H9 (cell line): ENCODE measurements at regions not wholly inside any gene's neighbourhood (a gene's known extent, or its start where the extent isn't known, plus 50 kb on each side); places are given as distances from the start of the nearest gene placed in this dataset.

Experiments used
- DNase-seq: peaks from one replicate; pipeline ENCODE4 v3.0.0-alpha.2; 2017
- H2AFZ ChIP-seq: one replicate; pipeline ENCODE4 v1.6.1; 2013; ENCODE audit warnings: mild to moderate bottlenecking, low read length, control low read depth, moderate library complexity
- H2AK5ac ChIP-seq: 2 replicates; pipeline ENCODE4 v1.6.1; 2013; ENCODE audit warnings: low read length, control low read depth, mixed read lengths; ENCODE audit not compliant: insufficient read length
- H2BK120ac ChIP-seq: one replicate; pipeline ENCODE4 v1.6.1; 2013; ENCODE audit warnings: low read depth, mild to moderate bottlenecking, low read length, control low read depth, inconsistent platforms; ENCODE audit not compliant: poor library complexity, severe bottlenecking
- H2BK12ac ChIP-seq: 2 replicates; pipeline ENCODE4 v1.6.1; 2013; ENCODE audit warnings: low read length, control low read depth, mixed read lengths, low read depth; ENCODE audit not compliant: insufficient read length
- H2BK15ac ChIP-seq: 2 replicates; pipeline ENCODE4 v1.6.1; 2013; ENCODE audit warnings: low read depth, low read length, control low read depth
- H2BK20ac ChIP-seq: one replicate; pipeline ENCODE4 v1.6.1; 2013; ENCODE audit warnings: low read depth, mild to moderate bottlenecking, low read length, control low read depth, inconsistent platforms; ENCODE audit not compliant: poor library complexity, severe bottlenecking
- H2BK5ac ChIP-seq: 2 replicates; pipeline ENCODE4 v1.6.1; 2013; ENCODE audit warnings: low read length, control low read depth, mixed read lengths; ENCODE audit not compliant: insufficient read length
- H3K14ac ChIP-seq: 2 replicates; pipeline ENCODE4 v1.6.1; 2013; ENCODE audit warnings: low read length, control low read depth; ENCODE audit not compliant: insufficient read depth
- H3K18ac ChIP-seq: 2 replicates; pipeline ENCODE4 v1.6.1; 2013; ENCODE audit warnings: low read depth, mild to moderate bottlenecking, mixed read lengths, low read length, control low read depth; ENCODE audit not compliant: insufficient read length
- H3K23ac ChIP-seq: 2 replicates; pipeline ENCODE4 v1.6.1; 2013; ENCODE audit warnings: low read length, control low read depth, mixed read lengths, low read depth; ENCODE audit not compliant: insufficient read length
- H3K23me2 ChIP-seq: 2 replicates; pipeline ENCODE4 v1.6.1; 2013; ENCODE audit warnings: low read depth, mild to moderate bottlenecking, mixed read lengths, low read length, control low read depth; ENCODE audit not compliant: insufficient read length, poor library complexity, severe bottlenecking
- H3K27ac ChIP-seq: 2 replicates; pipeline ENCODE4 v1.5.1; 2013; ENCODE audit warnings: low read length, control low read depth, mixed read lengths, low read depth; ENCODE audit not compliant: insufficient read length
- H3K27me3 ChIP-seq: 2 replicates; pipeline ENCODE4 v1.6.1; 2013; ENCODE audit warnings: low read length, control low read depth, inconsistent platforms; ENCODE audit not compliant: insufficient read depth
- H3K4ac ChIP-seq: 2 replicates; pipeline ENCODE4 v1.6.1; 2013; ENCODE audit warnings: low read depth, mild to moderate bottlenecking, control low read depth, inconsistent platforms, low read length, moderate library complexity
- H3K4me1 ChIP-seq: 2 replicates; pipeline ENCODE4 v1.6.1; 2013; ENCODE audit warnings: low read length, control low read depth, inconsistent platforms; ENCODE audit not compliant: insufficient read depth
- H3K4me2 ChIP-seq: 2 replicates; pipeline ENCODE4 v1.6.1; 2013; ENCODE audit warnings: low read length, control low read depth, mixed read lengths; ENCODE audit not compliant: insufficient read length, insufficient read depth
- H3K56ac ChIP-seq: 2 replicates; pipeline ENCODE4 v1.6.1; 2013; ENCODE audit warnings: low read depth, mild to moderate bottlenecking, mixed read lengths, low read length, control low read depth; ENCODE audit not compliant: insufficient read length
- H3K79me1 ChIP-seq: 2 replicates; pipeline ENCODE4 v1.6.1; 2013; ENCODE audit warnings: low read depth, mild to moderate bottlenecking, moderate library complexity, low read length, control low read depth, inconsistent platforms; ENCODE audit not compliant: insufficient read depth, poor library complexity, severe bottlenecking
- H3K79me2 ChIP-seq: 2 replicates; pipeline ENCODE4 v1.6.1; 2013; ENCODE audit warnings: low read length, control low read depth, inconsistent platforms; ENCODE audit not compliant: insufficient read depth
- H3K9ac ChIP-seq: 2 replicates; pipeline ENCODE4 v1.6.1; 2013; ENCODE audit warnings: low read length, control low read depth, mixed read lengths; ENCODE audit not compliant: insufficient read length; ENCODE audit errors: extremely low read depth
- H3K9me3 ChIP-seq: one replicate; pipeline ENCODE4 v1.6.1; 2013; ENCODE audit warnings: low read depth, low read length, inconsistent platforms; ENCODE audit not compliant: control insufficient read depth
- H3T11ph ChIP-seq: one replicate; pipeline ENCODE4 v1.6.1; 2013; ENCODE audit warnings: mild to moderate bottlenecking, low read length, control low read depth, inconsistent platforms
- H4K20me1 ChIP-seq: one replicate; pipeline ENCODE4 v1.6.1; 2013; ENCODE audit not compliant: control insufficient read depth, insufficient read length, insufficient read depth
- H4K5ac ChIP-seq: 2 replicates; pipeline ENCODE4 v1.6.1; 2013; ENCODE audit warnings: low read depth, mild to moderate bottlenecking, mixed read lengths, low read length, control low read depth; ENCODE audit not compliant: insufficient read length
- H4K8ac ChIP-seq: replicated peaks from 2 replicates; pipeline ENCODE4 v1.6.1; 2013; ENCODE audit warnings: low read length, control low read depth, mixed read lengths, low read depth; ENCODE audit not compliant: insufficient read length
- H4K91ac ChIP-seq: 2 replicates; pipeline ENCODE4 v1.6.1; 2013; ENCODE audit warnings: low read depth, mild to moderate bottlenecking, moderate library complexity, mixed read lengths, low read length, control low read depth; ENCODE audit not compliant: insufficient read length
- H3K27ac Mint-ChIP-seq, 3 experiments: 2 replicates in 2 of 3; 3 replicates in 1 of 3; pipeline ENCODE4 v1.8.0; 2020 to 2021; ENCODE audit warnings: mixed read lengths in 3 of 3, mild to moderate bottlenecking in 1 of 3, moderate library complexity in 1 of 3
- H3K27me3 Mint-ChIP-seq: 2 replicates; pipeline ENCODE4 v1.8.0; 2021; ENCODE audit warnings: low read depth, mild to moderate bottlenecking, moderate library complexity, mixed read lengths
- H3K36me3 Mint-ChIP-seq, 3 experiments: 2 replicates in 2 of 3; 3 replicates in 1 of 3; pipeline ENCODE4 v1.8.0; 2020 to 2021; ENCODE audit warnings: low read depth in 3 of 3, mixed read lengths in 3 of 3; ENCODE audit not compliant: insufficient read depth in 1 of 3
- H3K4me1 Mint-ChIP-seq, 2 experiments: 2 replicates each; pipeline ENCODE4 v1.8.0; 2020; ENCODE audit warnings: mixed read lengths in 2 of 2
- H3K4me3 Mint-ChIP-seq, 2 experiments: 2 replicates in 1 of 2; 3 replicates in 1 of 2; pipeline ENCODE4 v1.8.0; 2020 to 2021; ENCODE audit warnings: mild to moderate bottlenecking in 2 of 2, mixed read lengths in 2 of 2, moderate library complexity in 1 of 2
- H3K9me3 Mint-ChIP-seq, 2 experiments: 2 replicates in 1 of 2; 3 replicates in 1 of 2; pipeline ENCODE4 v1.8.0; 2020; ENCODE audit warnings: mild to moderate bottlenecking in 2 of 2, mixed read lengths in 2 of 2, moderate library complexity in 1 of 2
- WGBS: extraction: QIAGEN DNeasy Blood & Tissue Kit; methylation state at CpG from one replicate; pipeline ENCODE4 v1.1.7; 2013; ENCODE audit warnings: missing lambda C conversion rate, low lambda C conversion rate, mixed read lengths; ENCODE audit not compliant: insufficient read length; ENCODE audit errors: extremely low coverage; 5-methylcytosine and 5-hydroxymethylcytosine counted together
- TF ChIP-seq, protein P1 (sequence below): fragments of 200-600 bp; sonication (generic); conservative IDR thresholded peaks from 3 replicates; pipeline ENCODE4 v1.8.0; 2021; ENCODE audit warnings: antibody characterized with exemption, mild to moderate bottlenecking

DNA sequence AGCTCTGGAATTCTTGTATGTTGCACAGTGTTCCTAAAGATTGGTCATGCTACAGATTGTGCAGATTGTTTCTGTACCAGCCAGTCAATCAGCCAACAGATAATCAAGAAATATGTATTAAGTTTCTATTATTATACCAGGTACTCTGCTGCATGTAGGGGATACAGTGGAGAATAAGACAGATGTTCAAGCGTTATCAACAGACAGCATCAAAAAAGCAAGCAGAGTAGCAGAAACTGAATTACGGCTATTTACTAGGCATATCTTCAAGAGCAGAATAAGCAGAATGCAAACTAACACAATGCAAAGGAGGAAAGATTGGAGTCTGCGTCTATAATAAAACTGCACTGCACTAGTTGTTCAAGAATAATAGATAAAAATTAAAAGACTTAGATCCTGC lies 278.6 kb downstream of the ETS1 start:
- no peak overlapping the region for H3K56ac ChIP-seq
- DNase-seq: no peak
- H3K79me1 ChIP-seq: no peaks in the 10 kb centered on the region
- H3K4me1 ChIP-seq: no peaks in the 10 kb centered on the region
- TF ChIP-seq, protein P1, sequence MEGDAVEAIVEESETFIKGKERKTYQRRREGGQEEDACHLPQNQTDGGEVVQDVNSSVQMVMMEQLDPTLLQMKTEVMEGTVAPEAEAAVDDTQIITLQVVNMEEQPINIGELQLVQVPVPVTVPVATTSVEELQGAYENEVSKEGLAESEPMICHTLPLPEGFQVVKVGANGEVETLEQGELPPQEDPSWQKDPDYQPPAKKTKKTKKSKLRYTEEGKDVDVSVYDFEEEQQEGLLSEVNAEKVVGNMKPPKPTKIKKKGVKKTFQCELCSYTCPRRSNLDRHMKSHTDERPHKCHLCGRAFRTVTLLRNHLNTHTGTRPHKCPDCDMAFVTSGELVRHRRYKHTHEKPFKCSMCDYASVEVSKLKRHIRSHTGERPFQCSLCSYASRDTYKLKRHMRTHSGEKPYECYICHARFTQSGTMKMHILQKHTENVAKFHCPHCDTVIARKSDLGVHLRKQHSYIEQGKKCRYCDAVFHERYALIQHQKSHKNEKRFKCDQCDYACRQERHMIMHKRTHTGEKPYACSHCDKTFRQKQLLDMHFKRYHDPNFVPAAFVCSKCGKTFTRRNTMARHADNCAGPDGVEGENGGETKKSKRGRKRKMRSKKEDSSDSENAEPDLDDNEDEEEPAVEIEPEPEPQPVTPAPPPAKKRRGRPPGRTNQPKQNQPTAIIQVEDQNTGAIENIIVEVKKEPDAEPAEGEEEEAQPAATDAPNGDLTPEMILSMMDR: no peak
- no peak overlapping the region for H4K91ac ChIP-seq
- H3K18ac ChIP-seq: no peak overlapping the region
- H4K20me1 ChIP-seq: no peaks in the 10 kb centered on the region
- H4K5ac ChIP-seq: no peak overlapping the region
- H3K23me2 ChIP-seq: no peaks in the 10 kb centered on the region
- H2BK12ac ChIP-seq: no peak overlapping the region
- Mint-ChIP-seq H3K27ac (no peak overlapping the region), H3K36me3 (no peaks in the 10 kb centered on the region), H3K9me3 (peaks cover 3 to 4% of the 10 kb centered on the region in 2 experiments; a peak in 1 of 5 replicates), H3K27me3 (no peaks in the 10 kb centered on the region), H3K4me3 (no peak overlapping the region), H3K4me1 (peaks cover 4 to 5% of the 10 kb centered on the region in 2 experiments; a peak in 3 of 4 replicates)
- H3K9me3 ChIP-seq: no peaks in the 10 kb centered on the region
- no peak overlapping the region for H3K23ac ChIP-seq
- H3K4ac ChIP-seq: no peak overlapping the region
- no peak overlapping the region for H3K27ac ChIP-seq
- no peak overlapping the region for H2AFZ ChIP-seq
- no peak overlapping the region for H3K9ac ChIP-seq
- no peak overlapping the region for H2BK20ac ChIP-seq
- H2BK5ac ChIP-seq: no peak overlapping the region
- no peaks in the 10 kb centered on the region for H3K27me3 ChIP-seq
- no peak overlapping the region for H2AK5ac ChIP-seq
- no CpG with 5 or more reads among the region's 3 CpGs for WGBS
- no peak overlapping the region for H3K4me2 ChIP-seq
- no peak overlapping the region for H2BK15ac ChIP-seq
- no peak overlapping the region for H4K8ac ChIP-seq
- H2BK120ac ChIP-seq: no peak overlapping the region
- H3K14ac ChIP-seq: no peak overlapping the region
- H3T11ph ChIP-seq: no peak overlapping the region
- H3K79me2 ChIP-seq: no peaks in the 10 kb centered on the region
